SK-N-SH (cell line): ENCODE measurements at regions not wholly inside any gene's neighbourhood (a gene's known extent, or its start where the extent isn't known, plus 50 kb on each side); places are given as distances from the start of the nearest gene placed in this dataset.

Source experiments
- CTCF ChIA-PET: fragments of 300-600, 350-600 bp; formaldehyde crosslinking; extraction: SDS; loops from one replicate; lab custom pipeline; 2021; lab: Yijun Ruan, JAX
- POLR2A ChIA-PET: fragments of 350-600 bp; sonication (Branson Sonifier 250); formaldehyde crosslinking; extraction: SDS; loops from one replicate; lab custom pipeline; 2020; ENCODE audit warnings: antibody characterized with exemption, inconsistent platforms; lab: Yijun Ruan, JAX
- DNase-seq: peaks from one replicate; pipeline ENCODE4 v3.0.0; 2012
- H2AFZ ChIP-seq: fragments of 200-600 bp; sonication (generic); 2 replicates; pipeline ENCODE4 v1.8.1; 2016; ENCODE audit warnings: antibody characterized with exemption, mild to moderate bottlenecking, low read depth
- H3F3A ChIP-seq: fragments of 200-600 bp; sonication (generic); replicated peaks from 2 replicates; pipeline ENCODE3; 2016; ENCODE audit warnings: antibody characterized with exemption, mild to moderate bottlenecking; ENCODE audit not compliant: insufficient read depth
- H3K27ac ChIP-seq, 2 experiments: fragments of 200-500 bp in 1 of 2; fragments of 200-600 bp in 1 of 2; sonication (Bioruptor generic) in 1 of 2; sonication (generic), shearing (Covaris generic) in 1 of 2; 2 replicates each; pipeline versions ENCODE4 v1.5.1 to v1.6.1; 2014 to 2016; ENCODE audit warnings: low read depth in 2 of 2, inconsistent platforms in 1 of 2, low read length in 1 of 2, mild to moderate bottlenecking in 1 of 2, mixed read lengths in 1 of 2
- H3K27me3 ChIP-seq: fragments of 200-600 bp; sonication (generic), shearing (Covaris generic); 2 replicates; pipeline ENCODE4 v1.6.1; 2016; ENCODE audit warnings: mixed run types; ENCODE audit not compliant: insufficient read depth
- H3K36me3 ChIP-seq, 2 experiments: fragments of 200-500 bp in 1 of 2; fragments of 200-600 bp in 1 of 2; sonication (Bioruptor generic) in 1 of 2; sonication (generic) in 1 of 2; replicated peaks in 1 of 2; 2 replicates each; pipeline versions ENCODE3 to v1.5.1; 2014 to 2016; ENCODE audit warnings: low read length in 1 of 2, mild to moderate bottlenecking in 1 of 2; ENCODE audit not compliant: insufficient read depth in 2 of 2, control insufficient read depth in 1 of 2
- H3K4me1 ChIP-seq, 2 experiments: fragments of 200-500 bp in 1 of 2; fragments of 200-600 bp in 1 of 2; sonication (Bioruptor generic) in 1 of 2; sonication (generic), shearing (Covaris generic) in 1 of 2; 2 replicates each; pipeline versions ENCODE4 v1.5.1 to v1.6.1; 2014 to 2016; ENCODE audit warnings: low read depth in 1 of 2, low read length in 1 of 2, mixed run types in 1 of 2; ENCODE audit not compliant: insufficient read depth in 2 of 2, control insufficient read depth in 1 of 2
- H3K4me2 ChIP-seq: fragments of 200-600 bp; sonication (generic), shearing (Covaris generic); 2 replicates; pipeline ENCODE4 v1.6.1; 2017; ENCODE audit warnings: mixed run types
- H3K4me3 ChIP-seq, 2 experiments: fragments of 200-500 bp in 1 of 2; fragments of 200-600 bp in 1 of 2; sonication (Bioruptor generic) in 1 of 2; sonication (generic), shearing (Covaris generic) in 1 of 2; 2 replicates each; pipeline versions ENCODE4 v1.5.1 to v1.8.1; 2014 to 2016; ENCODE audit warnings: low read depth in 2 of 2, inconsistent platforms in 1 of 2, low read length in 1 of 2, mild to moderate bottlenecking in 1 of 2, mixed read lengths in 1 of 2, moderate library complexity in 1 of 2
- H3K79me2 ChIP-seq: fragments of 200-600 bp; sonication (generic); 2 replicates; pipeline ENCODE4 v1.8.1; 2017; ENCODE audit warnings: mild to moderate bottlenecking; ENCODE audit not compliant: insufficient read depth
- H3K9ac ChIP-seq: fragments of 200-600 bp; sonication (generic); 2 replicates; pipeline ENCODE4 v1.6.1; 2017; ENCODE audit warnings: mixed run types
- H3K9me2 ChIP-seq: fragments of 200-600 bp; sonication (generic); 2 replicates; pipeline ENCODE4 v1.6.1; 2017; ENCODE audit warnings: mixed run types
- H3K9me3 ChIP-seq: fragments of 200-600 bp; sonication (generic); 2 replicates; pipeline ENCODE4 v1.6.1; 2017; ENCODE audit warnings: mixed run types, mild to moderate bottlenecking, moderate library complexity
- H4K20me1 ChIP-seq: fragments of 200-600 bp; sonication (generic); 2 replicates; pipeline ENCODE4 v1.6.1; 2017; ENCODE audit warnings: mild to moderate bottlenecking, mixed run types; ENCODE audit not compliant: insufficient read depth
- CHD2 ChIP-seq: fragments of 150-350 bp; IDR thresholded peaks from 2 replicates; pipeline ENCODE4 v1.6.1; 2018; ENCODE audit warnings: low read length; ENCODE audit not compliant: partially characterized antibody
- ELF1 ChIP-seq: IDR thresholded peaks from 2 replicates; pipeline ENCODE4 v1.4.0; 2012
- EZH2phosphoT487 ChIP-seq: fragments of 200-600 bp; sonication (generic); IDR thresholded peaks from 2 replicates; pipeline ENCODE4 v1.6.1; 2017; ENCODE audit warnings: low read depth, mixed run types, mild to moderate bottlenecking, antibody characterized with exemption, moderate library complexity, borderline replicate concordance
- FOSL2 ChIP-seq: IDR thresholded peaks from 2 replicates; pipeline ENCODE4 v1.4.0; 2012; ENCODE audit warnings: low read depth, mild to moderate bottlenecking, moderate library complexity, borderline replicate concordance
- FOXJ3 ChIP-seq: sonication (generic); formaldehyde crosslinking; IDR thresholded peaks from 2 replicates; pipeline ENCODE4 v1.5.1; 2020; ENCODE audit warnings: mild to moderate bottlenecking, missing genetic modification reagents
- FOXM1 ChIP-seq: IDR thresholded peaks from 2 replicates; pipeline ENCODE4 v1.4.0; 2012; ENCODE audit warnings: low read depth, mild to moderate bottlenecking
- GABPA ChIP-seq: IDR thresholded peaks from 2 replicates; pipeline ENCODE4 v1.4.0; 2012; ENCODE audit warnings: low read depth, mild to moderate bottlenecking
- GATA2 ChIP-seq: sonication (generic); formaldehyde crosslinking; IDR thresholded peaks from 2 replicates; pipeline ENCODE4 v1.5.0; 2020; ENCODE audit warnings: mild to moderate bottlenecking, missing genetic modification reagents
- IRF3 ChIP-seq: fragments of 150-350 bp; IDR thresholded peaks from 2 replicates; pipeline ENCODE4 v1.6.1; 2016; ENCODE audit warnings: mild to moderate bottlenecking, low read depth, low read length
- JUND ChIP-seq: IDR thresholded peaks from 2 replicates; pipeline ENCODE4 v1.4.0; 2012
- MAX ChIP-seq: IDR thresholded peaks from 2 replicates; pipeline ENCODE4 v1.4.0; 2012; ENCODE audit warnings: low read depth
- MEF2A ChIP-seq: IDR thresholded peaks from 2 replicates; pipeline ENCODE4 v1.4.0; 2012; ENCODE audit warnings: low read depth, borderline replicate concordance
- MXI1 ChIP-seq: IDR thresholded peaks from 2 replicates; pipeline ENCODE4 v1.6.1; 2012; ENCODE audit warnings: mild to moderate bottlenecking, low read depth, low read length, improper control_type of control experiment
- NFIC ChIP-seq: IDR thresholded peaks from 2 replicates; pipeline ENCODE4 v1.4.0; 2012; ENCODE audit warnings: borderline replicate concordance
- POLR2AphosphoS5 ChIP-seq: IDR thresholded peaks from 2 replicates; pipeline ENCODE4 v1.6.1; 2012; ENCODE audit warnings: low read depth, low read length
- RCOR1 ChIP-seq: fragments of 150-350 bp; IDR thresholded peaks from 2 replicates; pipeline ENCODE4 v1.6.1; 2017; ENCODE audit warnings: antibody characterized with exemption, low read length
- SIN3A ChIP-seq: IDR thresholded peaks from 2 replicates; pipeline ENCODE4 v1.6.1; 2012; ENCODE audit warnings: low read depth, mild to moderate bottlenecking, low read length, moderate library complexity, borderline replicate concordance
- YY1 ChIP-seq: IDR thresholded peaks from 2 replicates; pipeline ENCODE4 v1.4.0; 2012; ENCODE audit warnings: low read depth, mild to moderate bottlenecking
- WGBS: methylation state at CpG from one replicate; pipeline ENCODE4 v1.1.6; 2017; ENCODE audit warnings: low lambda C conversion rate; 5-methylcytosine and 5-hydroxymethylcytosine counted together

- Histone ChIP-seq H3K36me3 (no peaks in the 10 kb centered on the region), H2AFZ (no peak overlapping the region), H3K79me2 (no peaks in the 10 kb centered on the region), H3K9ac (no peak overlapping the region), H4K20me1 (no peaks in the 10 kb centered on the region), H3K27me3 (peaks cover 10% of the 10 kb centered on the region; the same call in 1 of the 2 replicates), H3K27ac (no peak overlapping the region), H3K4me2 (no peak overlapping the region), H3F3A (no peaks in the 10 kb centered on the region), H3K9me2 (no peaks in the 10 kb centered on the region), H3K4me1 (no peaks in the 10 kb centered on the region), H3K9me3 (no peaks in the 10 kb centered on the region), H3K4me3 (no peak overlapping the region)
- WGBS: 0% methylated on average over 3 of the region's 3 CpGs
- ChIA-PET CTCF (interaction anchor here (0.7 kb wide), 1 partner anchor 19 kb away, joined by 3 read pairs; no protein-coding TSS in a partner anchor), POLR2A (no interaction called here)
- TF ChIP-seq EZH2phosphoT487 (no peak), GABPA (no peak), MEF2A (no peak), YY1 (no peak), CHD2 (no peak), MAX (no peak), MXI1 (no peak), POLR2AphosphoS5 (no peak)
- DNase-seq: no peak
Observed at GRCh38 chr18:22080035-22080434, 89.4 kb upstream of the GATA6 start.

- Histone ChIP-seq H3K36me3 (no peaks in the 10 kb centered on the region), H3K4me2 (no peak overlapping the region), H3K9ac (no peak overlapping the region), H3K27me3 (peaks cover 23% of the 10 kb centered on the region; the same call in 1 of the 2 replicates), H3K27ac (no peak overlapping the region), H3F3A (no peaks in the 10 kb centered on the region), H3K79me2 (no peaks in the 10 kb centered on the region), H3K9me3 (no peaks in the 10 kb centered on the region), H4K20me1 (no peaks in the 10 kb centered on the region), H3K9me2 (no peaks in the 10 kb centered on the region), H2AFZ (no peak overlapping the region), H3K4me3 (no peak overlapping the region), H3K4me1 (no peaks in the 10 kb centered on the region)
- CTCF ChIA-PET: no interaction called here
- WGBS: 64% methylated on average over 9 of the region's 14 CpGs
- TF ChIP-seq IRF3: no peak
- no peak for TF ChIP-seq FOXM1
- no peak for TF ChIP-seq RCOR1
- TF ChIP-seq MAX: no peak
- TF ChIP-seq YY1: no peak
- POLR2A ChIA-PET: no interaction called here
- no peak for DNase-seq
Observed at GRCh38 chr18:22082408-22082807, 87.0 kb upstream of the GATA6 start.

- H3K27ac ChIP-seq: no peak overlapping the region
- H2AFZ ChIP-seq: no peak overlapping the region
- H3K79me2 ChIP-seq: no peaks in the 10 kb centered on the region
- no peaks in the 10 kb centered on the region for H3F3A ChIP-seq
- H4K20me1 ChIP-seq: no peaks in the 10 kb centered on the region
- WGBS: 4% methylated on average over 13 of the region's 13 CpGs
- CTCF ChIA-PET: no interaction called here
- H3K4me2 ChIP-seq: no peak overlapping the region
- no peaks in the 10 kb centered on the region for H3K4me1 ChIP-seq
- DNase-seq: no peak
- POLR2A ChIA-PET: no interaction called here
- TF ChIP-seq GATA2 (CRISPR knock-in tag) (no peak), FOXJ3 (no peak), FOSL2 (no peak), ELF1 (no peak), CHD2 (no peak), JUND (no peak), NFIC (no peak), SIN3A (no peak)
- TF ChIP-seq, all 33 proteins: peak for 0
- no peaks in the 10 kb centered on the region for H3K36me3 ChIP-seq
- H3K9me2 ChIP-seq: no peaks in the 10 kb centered on the region
- H3K9me3 ChIP-seq: no peaks in the 10 kb centered on the region
- H3K9ac ChIP-seq: no peak overlapping the region
- H3K27me3 ChIP-seq: peaks cover 41% of the 10 kb centered on the region; the same call in 1 of the 2 replicates
- no peak overlapping the region for H3K4me3 ChIP-seq
Observed at GRCh38 chr18:22084547-22084946, 84.8 kb upstream of the GATA6 start.
